IMR-90 (cell line): ENCODE measurements at regions not wholly inside any gene's neighbourhood (a gene's known extent, or its start where the extent isn't known, plus 50 kb on each side); places are given as distances from the start of the nearest gene placed in this dataset.

ENCODE experiments used
- POLR2A ChIP-seq: IDR thresholded peaks from 2 replicates; pipeline ENCODE4 v1.6.1; 2012; ENCODE audit warnings: mild to moderate bottlenecking, low read depth, low read length
- RAD21 ChIP-seq: IDR thresholded peaks from 2 replicates; pipeline ENCODE4 v1.6.1; 2012; ENCODE audit warnings: low read length, improper control_type of control experiment
- TF ChIP-seq, protein P1 (sequence below): conservative IDR thresholded peaks from 2 replicates; pipeline ENCODE4 v1.5.1; 2012; ENCODE audit warnings: mild to moderate bottlenecking, low read depth, low read length, improper control_type of control experiment

DNA sequence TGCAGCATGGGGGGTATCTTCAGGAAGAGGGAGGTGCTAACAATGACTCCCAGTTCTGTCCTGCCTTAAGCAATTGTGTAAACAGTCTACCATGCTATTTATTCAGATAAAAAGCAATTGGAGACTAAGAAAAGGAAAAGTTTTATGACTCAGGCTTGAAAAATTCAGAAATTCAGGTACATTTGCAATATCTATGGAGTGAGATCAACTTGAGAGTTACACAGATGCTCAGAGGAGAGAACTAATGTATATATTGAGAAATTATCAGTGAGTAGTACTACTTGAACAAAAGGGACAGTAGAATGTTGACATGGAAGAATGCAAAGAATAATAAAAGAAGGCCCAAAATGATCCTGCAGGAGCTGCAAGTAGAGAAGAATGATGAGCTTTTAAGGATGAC is 277.6 kb upstream of the DACH1 start:
- TF ChIP-seq RAD21 (no peak), POLR2A (no peak)
- TF ChIP-seq, protein P1, sequence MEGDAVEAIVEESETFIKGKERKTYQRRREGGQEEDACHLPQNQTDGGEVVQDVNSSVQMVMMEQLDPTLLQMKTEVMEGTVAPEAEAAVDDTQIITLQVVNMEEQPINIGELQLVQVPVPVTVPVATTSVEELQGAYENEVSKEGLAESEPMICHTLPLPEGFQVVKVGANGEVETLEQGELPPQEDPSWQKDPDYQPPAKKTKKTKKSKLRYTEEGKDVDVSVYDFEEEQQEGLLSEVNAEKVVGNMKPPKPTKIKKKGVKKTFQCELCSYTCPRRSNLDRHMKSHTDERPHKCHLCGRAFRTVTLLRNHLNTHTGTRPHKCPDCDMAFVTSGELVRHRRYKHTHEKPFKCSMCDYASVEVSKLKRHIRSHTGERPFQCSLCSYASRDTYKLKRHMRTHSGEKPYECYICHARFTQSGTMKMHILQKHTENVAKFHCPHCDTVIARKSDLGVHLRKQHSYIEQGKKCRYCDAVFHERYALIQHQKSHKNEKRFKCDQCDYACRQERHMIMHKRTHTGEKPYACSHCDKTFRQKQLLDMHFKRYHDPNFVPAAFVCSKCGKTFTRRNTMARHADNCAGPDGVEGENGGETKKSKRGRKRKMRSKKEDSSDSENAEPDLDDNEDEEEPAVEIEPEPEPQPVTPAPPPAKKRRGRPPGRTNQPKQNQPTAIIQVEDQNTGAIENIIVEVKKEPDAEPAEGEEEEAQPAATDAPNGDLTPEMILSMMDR = no peak
